Stomach (tissue), 8 donors: ENCODE measurements at regions not wholly inside any gene's neighbourhood (a gene's known extent, or its start where the extent isn't known, plus 50 kb on each side); places are given as distances from the start of the nearest gene placed in this dataset.

Experiments
- DNase-seq, 2 donors: peaks; one replicate each; pipeline versions ENCODE4 v3.0.0 to v3.0.0-alpha.2; 2013 to 2019
- H3K27ac ChIP-seq, 5 donors: fragments of 200-600 bp in 4 of 5; sonication (generic) in 4 of 5; one replicate each; pipeline ENCODE4 v1.5.1; 2013 to 2019; ENCODE audit warnings: mild to moderate bottlenecking in 1 of 5, moderate library complexity in 1 of 5
- H3K27me3 ChIP-seq, 3 donors: fragments of 200-600 bp; sonication (generic); one replicate each; pipeline ENCODE4 v1.5.1; 2017 to 2019; ENCODE audit warnings: mixed run types in 1 of 3
- H3K36me3 ChIP-seq, 4 donors: fragments of 200-600 bp; sonication (generic); 1 replicate in 3 of 4; 2 replicates in 1 of 4; pipeline ENCODE4 v1.5.1; 2016 to 2019
- H3K4me1 ChIP-seq, 4 donors: fragments of 200-600 bp; sonication (generic); one replicate each; pipeline ENCODE4 v1.5.1; 2016 to 2019
- H3K4me3 ChIP-seq, 4 donors: fragments of 200-600 bp; sonication (generic) in 3 of 4; one replicate each; pipeline ENCODE4 v1.5.1; 2016 to 2019; ENCODE audit warnings: mild to moderate bottlenecking in 1 of 4
- H3K9me3 ChIP-seq, 4 donors: fragments of 200-600 bp; sonication (generic); one replicate each; pipeline ENCODE4 v1.5.1; 2016 to 2019
- EP300 ChIP-seq: sonication (generic); formaldehyde crosslinking; IDR thresholded peaks from one replicate; pipeline ENCODE4 v1.6.1; 2017; ENCODE audit warnings: antibody characterized with exemption
- POLR2A ChIP-seq, 4 donors: fragments of 450-650 bp; IDR thresholded peaks; one replicate each; pipeline ENCODE4 v1.6.1; 2016; ENCODE audit warnings: antibody characterized with exemption in 4 of 4, control low read depth in 2 of 4, mild to moderate bottlenecking in 1 of 4, moderate library complexity in 1 of 4
- POLR2AphosphoS5 ChIP-seq, 3 donors: sonication (generic); formaldehyde crosslinking; IDR thresholded peaks; one replicate each; pipeline ENCODE4 v1.6.1; 2016; ENCODE audit warnings: antibody characterized with exemption in 3 of 3
- WGBS, 5 donors: extraction: QIAGEN DNeasy Blood & Tissue Kit in 3 of 5; methylation state at CpG; one replicate each; pipeline versions ENCODE4 v1.1.5 to v1.1.7; 2013 to 2018; 5-methylcytosine and 5-hydroxymethylcytosine counted together
- intact Hi-C: fragments of 100-400 bp; cut with DNase I; formaldehyde crosslinking; loops from one replicate; pipeline ENCODE4 v1.15.1; 2023; ENCODE audit warnings: low total_unique reads
- TF ChIP-seq, protein P1 (sequence below), 7 experiments: fragments of 450-650 bp in 4 of 7; fragments of 200-600 bp in 3 of 7; sonication (generic) in 3 of 7; IDR thresholded peaks; one replicate each; pipeline ENCODE4 v1.5.1; 2016 to 2019; ENCODE audit warnings: antibody characterized with exemption in 7 of 7, control low read depth in 2 of 7, mild to moderate bottlenecking in 1 of 7
- donor health status: healthy with polysubstance abuse.
- donor health status: Bipolar disorder and iron deficiency.
- donor health status: healthy.

DNA sequence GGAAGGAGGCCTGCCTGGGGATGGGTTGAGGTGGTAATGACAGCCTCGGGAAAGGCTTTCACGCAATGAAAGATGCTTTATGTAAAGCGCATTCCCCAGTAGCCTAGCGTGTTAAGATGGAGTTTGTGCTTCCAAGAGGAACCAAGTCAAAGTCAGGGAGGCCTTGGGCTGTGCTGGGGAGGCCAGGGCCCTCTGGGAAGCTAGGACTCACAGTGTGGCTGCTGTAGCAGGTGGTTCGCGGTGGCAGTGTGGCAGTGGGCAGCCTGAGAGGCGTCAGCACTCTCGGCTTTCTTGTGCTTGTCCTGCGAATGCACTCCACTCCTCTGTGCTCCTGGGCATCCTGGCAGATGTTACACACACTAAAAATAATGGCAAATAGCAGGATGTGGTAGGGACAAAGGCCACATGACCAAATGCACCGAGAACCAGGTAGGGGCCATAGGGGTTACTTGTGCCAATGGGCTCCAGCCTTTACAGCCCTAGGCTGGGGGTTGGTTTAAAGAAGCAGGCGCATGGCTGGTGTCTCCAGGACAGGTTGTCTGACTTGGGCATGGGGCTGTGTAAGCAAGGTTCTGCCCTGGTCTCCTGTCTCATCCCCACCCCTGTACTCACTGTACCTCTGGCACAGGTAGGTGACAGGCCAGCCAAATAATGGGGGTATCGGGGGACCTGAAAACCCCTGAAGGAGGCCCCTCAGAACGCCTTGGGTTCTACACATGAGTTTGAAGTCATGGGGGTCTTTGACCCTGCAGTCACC lies 154.4 kb upstream of the TWIST2 start:
- H3K27ac ChIP-seq: no peak overlapping the region
- 83 to 95% (median 88%) methylated on average over 9 to 13 of the region's 13 CpGs for WGBS, 5 donors

DNA sequence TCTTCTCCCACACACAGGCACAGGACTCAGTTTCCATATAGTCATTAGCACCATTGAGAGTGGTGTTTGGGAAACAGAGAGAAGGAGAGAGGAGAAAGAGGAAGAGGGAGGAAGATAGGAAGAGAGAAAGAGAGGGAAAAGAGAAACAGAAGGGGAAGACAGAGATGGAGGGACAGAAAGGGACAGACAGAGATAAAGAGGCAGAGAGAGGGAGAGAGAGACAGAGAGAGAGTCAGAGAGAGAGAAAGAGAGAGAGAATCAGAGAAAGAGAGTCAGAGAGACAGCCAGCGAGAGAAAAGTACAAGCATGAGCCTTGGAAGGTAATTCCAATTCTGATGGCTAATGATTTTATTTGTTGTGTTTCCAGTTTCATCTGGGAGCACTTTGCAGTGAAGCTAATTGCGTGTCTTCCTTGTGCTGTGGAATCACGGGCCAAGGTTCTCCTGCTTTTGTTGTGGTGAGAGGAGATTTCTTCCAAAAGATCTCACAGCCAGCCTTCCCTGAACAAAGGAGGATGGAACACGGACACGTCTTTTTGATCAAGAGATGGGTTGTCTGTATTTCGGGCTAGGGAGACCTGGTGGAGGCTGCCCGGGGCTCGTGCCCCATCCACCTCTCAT lies 153.6 kb upstream of the TWIST2 start:
- 89 to 92% (median 90%) methylated on average over 8 of the region's 8 CpGs for WGBS, 5 donors
- Histone ChIP-seq H3K27ac (no peak overlapping the region), H3K9me3 (no peaks in the 10 kb centered on the region), H3K4me1 (peaks cover 0 to 22% (median 6%) of the 10 kb centered on the region in 4 donors), H3K27me3 (peaks cover 0 to 5% (median 0%) of the 10 kb centered on the region in 3 donors), H3K36me3 (no peaks in the 10 kb centered on the region), H3K4me3 (no peak overlapping the region)
- TF ChIP-seq EP300: no peak
- DNase-seq: no peak
- intact Hi-C loops: no loop called here

More for the DNA sequence above, 154.4 kb upstream of the TWIST2 start:
- Histone ChIP-seq H3K9me3 (no peaks in the 10 kb centered on the region), H3K4me1 (peaks cover 0 to 22% (median 6%) of the 10 kb centered on the region in 4 donors), H3K27me3 (peaks cover 0 to 5% (median 0%) of the 10 kb centered on the region in 3 donors), H3K4me3 (no peak overlapping the region), H3K36me3 (no peaks in the 10 kb centered on the region)
- no peak for DNase-seq
- TF ChIP-seq, protein P1, sequence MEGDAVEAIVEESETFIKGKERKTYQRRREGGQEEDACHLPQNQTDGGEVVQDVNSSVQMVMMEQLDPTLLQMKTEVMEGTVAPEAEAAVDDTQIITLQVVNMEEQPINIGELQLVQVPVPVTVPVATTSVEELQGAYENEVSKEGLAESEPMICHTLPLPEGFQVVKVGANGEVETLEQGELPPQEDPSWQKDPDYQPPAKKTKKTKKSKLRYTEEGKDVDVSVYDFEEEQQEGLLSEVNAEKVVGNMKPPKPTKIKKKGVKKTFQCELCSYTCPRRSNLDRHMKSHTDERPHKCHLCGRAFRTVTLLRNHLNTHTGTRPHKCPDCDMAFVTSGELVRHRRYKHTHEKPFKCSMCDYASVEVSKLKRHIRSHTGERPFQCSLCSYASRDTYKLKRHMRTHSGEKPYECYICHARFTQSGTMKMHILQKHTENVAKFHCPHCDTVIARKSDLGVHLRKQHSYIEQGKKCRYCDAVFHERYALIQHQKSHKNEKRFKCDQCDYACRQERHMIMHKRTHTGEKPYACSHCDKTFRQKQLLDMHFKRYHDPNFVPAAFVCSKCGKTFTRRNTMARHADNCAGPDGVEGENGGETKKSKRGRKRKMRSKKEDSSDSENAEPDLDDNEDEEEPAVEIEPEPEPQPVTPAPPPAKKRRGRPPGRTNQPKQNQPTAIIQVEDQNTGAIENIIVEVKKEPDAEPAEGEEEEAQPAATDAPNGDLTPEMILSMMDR (IDR thresholded peaks at IDR 0.05): no peak
- intact Hi-C loops: no loop called here

DNA sequence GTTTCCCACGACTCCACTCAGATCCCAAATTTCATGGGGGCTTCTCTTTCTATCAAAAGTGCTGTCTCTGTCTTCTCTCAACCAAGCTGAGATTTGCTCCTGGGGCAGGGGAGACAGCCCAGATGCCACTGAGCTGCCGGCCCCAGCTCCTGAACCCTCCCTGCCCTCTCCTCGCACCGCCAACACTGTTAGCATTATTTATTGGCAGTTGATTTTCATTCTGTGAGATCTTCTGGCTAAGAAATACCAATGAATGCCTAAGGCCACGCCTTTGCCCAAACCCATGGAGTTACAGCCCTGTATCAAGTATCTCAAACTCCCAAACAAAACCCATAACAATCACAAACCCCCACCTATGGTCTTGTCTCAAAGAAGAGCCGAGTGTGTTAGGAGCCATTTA lies 153.0 kb upstream of the TWIST2 start:
- TF ChIP-seq, protein P1 (IDR thresholded peaks at IDR 0.05): no peak
- TF ChIP-seq EP300 (no peak), POLR2AphosphoS5 (IDR thresholded peaks at IDR 0.05) (no peak), POLR2A (IDR thresholded peaks at IDR 0.05) (no peak)
- no peak for DNase-seq
- peak overlapping the region in 1 of 5 donors; percentile 58 for H3K27ac ChIP-seq

DNA sequence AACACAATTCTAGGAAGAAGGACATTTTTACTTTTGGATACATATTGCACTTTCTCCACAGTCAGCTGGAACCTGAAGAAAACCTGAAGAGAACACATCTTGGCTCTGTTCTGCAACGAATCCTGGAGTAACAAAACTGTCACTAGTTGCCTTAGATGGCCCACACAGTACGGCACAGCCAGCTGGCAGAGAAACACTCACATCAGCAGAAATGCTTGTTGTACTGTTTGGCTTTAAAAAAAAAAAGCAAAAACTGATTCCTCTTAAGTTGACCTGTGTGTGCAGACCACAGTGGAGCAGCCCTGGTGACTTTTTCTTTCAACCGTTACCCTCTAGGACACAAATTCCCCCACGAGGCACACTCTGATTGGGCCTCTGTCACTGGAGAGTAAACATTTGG lies 152.3 kb upstream of the TWIST2 start:
- peaks cover 0 to 22% (median 6%) of the 10 kb centered on the region in 4 donors for H3K4me1 ChIP-seq
- no peaks in the 10 kb centered on the region for H3K9me3 ChIP-seq
- TF ChIP-seq EP300: no peak
- TF ChIP-seq, protein P1 (IDR thresholded peaks at IDR 0.05): no peak
- TF ChIP-seq POLR2A (IDR thresholded peaks at IDR 0.05): no peak
- peak in 1 of 3 donors; percentile 57 for TF ChIP-seq POLR2AphosphoS5 (IDR thresholded peaks at IDR 0.05)
- peak overlapping the region in 1 of 5 donors; percentile 58 for H3K27ac ChIP-seq
- H3K27me3 ChIP-seq: no peaks in the 10 kb centered on the region
- no peaks in the 10 kb centered on the region for H3K36me3 ChIP-seq
- no peak overlapping the region for H3K4me3 ChIP-seq
- DNase-seq: peak in 1 of 2 donors; percentile 55
- intact Hi-C loops: no loop called here
- WGBS, 5 donors: 16 to 26% (median 26%) methylated on average over 4 of the region's 4 CpGs

More for the DNA sequence above, 153.0 kb upstream of the TWIST2 start:
- Histone ChIP-seq H3K27me3 (peaks cover 0 to under 1% (median 0%) of the 10 kb centered on the region in 3 donors), H3K4me1 (peaks cover 0 to 22% (median 6%) of the 10 kb centered on the region in 4 donors), H3K9me3 (no peaks in the 10 kb centered on the region), H3K4me3 (no peak overlapping the region), H3K36me3 (no peaks in the 10 kb centered on the region)
- intact Hi-C loops: no loop called here
- WGBS, 5 donors: 68 to 75% (median 71%) methylated on average over 6 of the region's 6 CpGs

DNA sequence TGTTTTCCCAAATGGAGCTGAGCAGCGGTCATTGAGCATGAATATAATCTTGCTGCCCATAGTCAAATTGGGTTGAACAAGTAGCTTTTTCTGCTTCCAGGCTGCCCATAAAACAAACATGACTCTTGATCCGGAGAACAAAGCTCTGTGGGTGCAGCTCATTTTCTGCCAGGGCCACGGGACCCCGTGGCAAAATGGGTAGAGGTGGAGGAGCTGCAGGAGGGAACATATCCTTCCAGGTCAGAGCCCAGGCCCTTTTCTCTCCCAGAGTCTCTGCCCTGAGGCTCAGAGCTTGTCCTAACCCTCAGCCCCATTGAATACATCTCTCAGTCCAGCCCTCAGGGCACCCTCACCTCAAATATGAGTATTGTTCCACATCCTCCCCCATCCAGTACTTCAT lies 151.6 kb upstream of the TWIST2 start:
- Histone ChIP-seq H3K4me3 (no peak overlapping the region), H3K4me1 (peaks cover 0 to 24% (median 6%) of the 10 kb centered on the region in 4 donors), H3K27ac (peak overlapping the region in 1 of 5 donors; percentile 58), H3K36me3 (no peaks in the 10 kb centered on the region), H3K9me3 (no peaks in the 10 kb centered on the region), H3K27me3 (no peaks in the 10 kb centered on the region)
- TF ChIP-seq POLR2A (IDR thresholded peaks at IDR 0.05) (no peak), POLR2AphosphoS5 (IDR thresholded peaks at IDR 0.05) (no peak), EP300 (no peak)
- TF ChIP-seq, protein P1 (IDR thresholded peaks at IDR 0.05): no peak
- WGBS, 5 donors: 46 to 61% (median 48%) methylated on average over 4 of the region's 4 CpGs
- intact Hi-C loops: no loop called here
- DNase-seq: no peak
